GM21529 (cell line): ENCODE measurements at regions not wholly inside any gene's neighbourhood (a gene's known extent, or its start where the extent isn't known, plus 50 kb on each side); places are given as distances from the start of the nearest gene placed in this dataset.

ENCODE experiments used
- ATAC-seq: cut with Tn5 transposase; IDR thresholded peaks from one replicate; pipeline ENCODE4 v1.9.1; 2021; ENCODE audit not compliant: unreplicated experiment

GRCh38 chr4:13059019-13059418 lies 425.1 kb downstream of the RAB28 start:
- no peak for ATAC-seq

GRCh38 chr4:13056630-13057189 lies 427.4 kb downstream of the RAB28 start:
- ATAC-seq: no peak

GRCh38 chr4:13054420-13054970 lies 429.6 kb downstream of the RAB28 start:
- no peak for ATAC-seq

GRCh38 chr4:13047591-13047990 lies 436.5 kb downstream of the RAB28 start:
- no peak for ATAC-seq

GRCh38 chr4:13036841-13037240 lies 447.3 kb downstream of the RAB28 start:
- ATAC-seq: no peak

- ATAC-seq: no peak
Measured at GRCh38 chr4:13032936-13033335, 451.2 kb downstream of the RAB28 start.

GRCh38 chr4:13024147-13025105 lies 459.7 kb downstream of the RAB28 start:
- no peak for ATAC-seq

GRCh38 chr4:13007802-13008470 lies 476.2 kb downstream of the RAB28 start:
- ATAC-seq: no peak

GRCh38 chr4:12993923-12994322 lies 490.2 kb downstream of the RAB28 start:
- no peak for ATAC-seq

GRCh38 chr4:12987284-12987683 lies 496.9 kb downstream of the RAB28 start:
- no peak for ATAC-seq

- ATAC-seq: no peak
Measured at GRCh38 chr4:12979797-12980196, 504.3 kb downstream of the RAB28 start.

GRCh38 chr4:12978310-12978709 lies 505.8 kb downstream of the RAB28 start:
- no peak for ATAC-seq

GRCh38 chr4:12975511-12975910 lies 508.6 kb downstream of the RAB28 start:
- ATAC-seq: no peak

- ATAC-seq: no peak
Measured at GRCh38 chr4:12973522-12973921, 510.6 kb downstream of the RAB28 start.

- ATAC-seq: no peak
Measured at GRCh38 chr4:12968345-12968744, 515.8 kb downstream of the RAB28 start.

GRCh38 chr4:12966726-12967125 lies 517.4 kb downstream of the RAB28 start:
- ATAC-seq: no peak

GRCh38 chr4:12965334-12965733 lies 518.8 kb downstream of the RAB28 start:
- ATAC-seq: no peak

- no peak for ATAC-seq
Measured at GRCh38 chr4:12963912-12964311, 520.2 kb downstream of the RAB28 start.

GRCh38 chr4:12963291-12963690 lies 520.8 kb downstream of the RAB28 start:
- ATAC-seq: no peak

GRCh38 chr4:12961713-12962112 lies 522.4 kb downstream of the RAB28 start:
- ATAC-seq: no peak

GRCh38 chr4:12958436-12958835 lies 525.7 kb downstream of the RAB28 start:
- no peak for ATAC-seq

- ATAC-seq: no peak
Measured at GRCh38 chr4:12957108-12957507, 527.0 kb downstream of the RAB28 start.
